Breast epithelium (tissue), 4 donors: ENCODE measurements at regions not wholly inside any gene's neighbourhood (a gene's known extent, or its start where the extent isn't known, plus 50 kb on each side); places are given as distances from the start of the nearest gene placed in this dataset.
"Not testable (repeated sequence)": the region's sequence is repeated elsewhere in the genome, so short reads cannot be mapped to it uniquely, and the experiment has no call there.

Experiments used
- DNase-seq, 2 donors: peaks; one replicate each; pipeline ENCODE4 v3.0.0-alpha.2; 2019; ENCODE audit warnings: low spot score in 2 of 2
- H3K27ac ChIP-seq, 2 donors: fragments of 200-600 bp; sonication (generic) in 1 of 2; one replicate each; pipeline ENCODE4 v1.5.1; 2016 to 2019; ENCODE audit warnings: mild to moderate bottlenecking in 1 of 2
- H3K27me3 ChIP-seq, 2 donors: fragments of 200-600 bp; sonication (generic) in 1 of 2; one replicate each; pipeline versions ENCODE4 v1.5.1 to v1.6.0; 2017 to 2019; ENCODE audit warnings: control low read depth in 1 of 2, mild to moderate bottlenecking in 1 of 2
- H3K36me3 ChIP-seq: fragments of 200-600 bp; one replicate; pipeline ENCODE4 v1.5.1; 2019
- H3K4me1 ChIP-seq, 2 donors: fragments of 200-600 bp; sonication (generic); one replicate each; pipeline ENCODE4 v1.5.1; 2016 to 2019; ENCODE audit warnings: control low read depth in 1 of 2
- H3K4me3 ChIP-seq, 3 donors: fragments of 200-600 bp; sonication (generic); 1 replicate in 2 of 3; 2 replicates in 1 of 3; pipeline ENCODE4 v1.5.1; 2016 to 2019; ENCODE audit warnings: mild to moderate bottlenecking in 3 of 3, moderate library complexity in 2 of 3
- H3K9me3 ChIP-seq, 2 donors: fragments of 200-600 bp; sonication (generic) in 1 of 2; one replicate each; pipeline ENCODE4 v1.5.1; 2016 to 2019; ENCODE audit warnings: control low read depth in 1 of 2
- CTCF ChIP-seq, 3 donors: fragments of 450-650 bp; IDR thresholded peaks; one replicate each; pipeline ENCODE4 v1.5.1; 2016 to 2017; ENCODE audit warnings: antibody characterized with exemption in 3 of 3, mild to moderate bottlenecking in 3 of 3, moderate library complexity in 3 of 3
- POLR2A ChIP-seq: fragments of 450-650 bp; IDR thresholded peaks from one replicate; pipeline ENCODE4 v1.6.1; 2016; ENCODE audit warnings: antibody characterized with exemption, mild to moderate bottlenecking, moderate library complexity
- POLR2AphosphoS5 ChIP-seq, 3 donors: sonication (generic); formaldehyde crosslinking; IDR thresholded peaks; one replicate each; pipeline ENCODE4 v1.6.1; 2017; ENCODE audit warnings: antibody characterized with exemption in 3 of 3
- intact Hi-C: fragments of 100-400 bp; cut with DNase I; formaldehyde crosslinking; loops from one replicate; pipeline ENCODE4 v1.15.1; 2023; ENCODE audit warnings: low total_unique reads

GRCh38 chr10:111323389-111323966 lies 246.6 kb downstream of the ADRA2A start:
- intact Hi-C loops, result no loop called here
- Histone ChIP-seq H3K4me1 (no peaks in the 10 kb centered on the region), H3K27me3 (no peaks in the 10 kb centered on the region), H3K4me3 (no peak overlapping the region), H3K9me3 (no peaks in the 10 kb centered on the region), H3K27ac (no peak overlapping the region), H3K36me3 (no peaks in the 10 kb centered on the region)
- no peak for DNase-seq
- TF ChIP-seq CTCF (IDR thresholded peaks at IDR 0.05) (no peak), POLR2AphosphoS5 (IDR thresholded peaks at IDR 0.05) (no peak), POLR2A (no peak)

- H3K27ac ChIP-seq, H3K9me3 ChIP-seq, intact Hi-C loops: not testable (repeated sequence)
Observed at GRCh38 chr10:111332174-111332573, 255.3 kb downstream of the ADRA2A start.

GRCh38 chr10:111335826-111336225 lies 259.0 kb downstream of the ADRA2A start:
- no peak for TF ChIP-seq POLR2AphosphoS5 (IDR thresholded peaks at IDR 0.05)
- TF ChIP-seq POLR2A, result no peak
- no peak for TF ChIP-seq CTCF (IDR thresholded peaks at IDR 0.05)
- Histone ChIP-seq H3K4me3 (no peak overlapping the region), H3K36me3 (no peaks in the 10 kb centered on the region), H3K27me3 (no peaks in the 10 kb centered on the region), H3K9me3 (peaks cover 1 to 2% of the 10 kb centered on the region in 2 donors), H3K4me1 (no peaks in the 10 kb centered on the region), H3K27ac (no peak overlapping the region)
- intact Hi-C loops, result no loop called here
- no peak for DNase-seq

More at GRCh38 chr10:111332174-111332573, 255.3 kb downstream of the ADRA2A start:
- not testable (repeated sequence) for H3K36me3 ChIP-seq, DNase-seq, H3K4me1 ChIP-seq, H3K4me3 ChIP-seq, H3K27me3 ChIP-seq

- Histone ChIP-seq H3K4me3 (no peak overlapping the region), H3K9me3 (peaks cover 9 to 10% of the 10 kb centered on the region in 2 donors), H3K36me3 (no peaks in the 10 kb centered on the region), H3K4me1 (no peaks in the 10 kb centered on the region), H3K27ac (no peak overlapping the region), H3K27me3 (no peaks in the 10 kb centered on the region)
- intact Hi-C loops, result no loop called here
- no peak for DNase-seq
- no peak for TF ChIP-seq POLR2A
- TF ChIP-seq POLR2AphosphoS5 (IDR thresholded peaks at IDR 0.05), result no peak
- TF ChIP-seq CTCF (IDR thresholded peaks at IDR 0.05), result no peak
Observed at GRCh38 chr10:111338035-111338434, 261.2 kb downstream of the ADRA2A start.

- Histone ChIP-seq H3K9me3 (peaks cover 9 to 10% of the 10 kb centered on the region in 2 donors), H3K36me3 (no peaks in the 10 kb centered on the region), H3K27me3 (no peaks in the 10 kb centered on the region), H3K27ac (no peak overlapping the region), H3K4me3 (no peak overlapping the region), H3K4me1 (no peaks in the 10 kb centered on the region)
- intact Hi-C loops, result no loop called here
- DNase-seq, result no peak
- TF ChIP-seq POLR2A (no peak), POLR2AphosphoS5 (IDR thresholded peaks at IDR 0.05) (no peak), CTCF (IDR thresholded peaks at IDR 0.05) (no peak)
Observed at GRCh38 chr10:111338805-111339204, 262.0 kb downstream of the ADRA2A start.

- no peaks in the 10 kb centered on the region for H3K27me3 ChIP-seq
- no peaks in the 10 kb centered on the region for H3K36me3 ChIP-seq
- H3K4me3 ChIP-seq, result no peak overlapping the region
- TF ChIP-seq POLR2A, result no peak
- TF ChIP-seq POLR2AphosphoS5 (IDR thresholded peaks at IDR 0.05), result no peak
- TF ChIP-seq CTCF (IDR thresholded peaks at IDR 0.05), result no peak
- H3K4me1 ChIP-seq, result no peaks in the 10 kb centered on the region
- intact Hi-C loops, result no loop called here
- no peak overlapping the region for H3K27ac ChIP-seq
- H3K9me3 ChIP-seq, result peaks cover 9 to 10% of the 10 kb centered on the region in 2 donors
- no peak for DNase-seq
Observed at GRCh38 chr10:111344804-111345203, 268.0 kb downstream of the ADRA2A start.
